ENCODE measurements at regions not wholly inside any gene's neighbourhood (a gene's known extent, or its start where the extent isn't known, plus 50 kb on each side); places are given as distances from the start of the nearest gene placed in this dataset.
A peak's percentile ranks its signal among the peaks of the same experiment; 100 is the strongest.
"Not testable (repeated sequence)": the region's sequence is repeated elsewhere in the genome, so short reads cannot be mapped to it uniquely, and the experiment has no call there.

DNA sequence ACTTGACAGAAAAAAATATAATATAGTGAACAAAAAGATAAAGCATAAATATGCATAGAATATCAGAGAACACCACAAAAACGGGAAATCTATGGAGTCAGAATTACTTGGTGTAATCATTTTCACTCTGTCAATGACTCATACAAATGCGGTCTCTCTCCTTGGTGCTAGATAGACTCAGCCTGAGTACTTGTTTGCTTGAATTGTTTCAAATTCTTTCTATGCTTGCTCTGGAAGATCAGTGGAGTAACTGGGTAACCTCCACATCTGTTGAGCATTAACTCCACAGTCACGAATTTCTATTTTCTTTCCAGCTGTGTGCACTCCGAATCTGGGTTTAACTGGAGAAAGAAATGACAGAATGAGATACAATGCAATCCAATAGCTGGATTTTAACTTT lies 760.4 kb downstream of the ZPLD1 start:
- no peak for DNase-seq

DNA sequence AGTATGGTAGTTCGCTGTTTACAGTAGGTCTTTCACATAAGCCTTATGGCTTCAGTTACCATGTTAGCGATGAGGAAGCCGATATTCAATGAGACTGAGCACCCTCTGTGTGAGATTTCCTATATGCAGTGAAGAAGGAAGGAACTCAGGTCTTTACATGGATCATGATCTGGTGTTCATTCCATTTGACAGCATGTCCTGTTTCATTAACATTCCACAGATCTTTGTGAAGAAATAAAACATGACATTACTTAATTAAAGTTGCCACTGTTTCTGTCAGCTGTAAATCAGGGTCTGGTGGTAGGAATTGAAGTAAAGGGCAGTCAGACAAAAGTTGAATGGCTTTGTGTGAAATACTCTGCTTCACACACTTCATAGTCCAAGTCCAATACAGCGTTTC lies 768.6 kb downstream of the ZPLD1 start:
- DNase-seq, result no peak

DNA sequence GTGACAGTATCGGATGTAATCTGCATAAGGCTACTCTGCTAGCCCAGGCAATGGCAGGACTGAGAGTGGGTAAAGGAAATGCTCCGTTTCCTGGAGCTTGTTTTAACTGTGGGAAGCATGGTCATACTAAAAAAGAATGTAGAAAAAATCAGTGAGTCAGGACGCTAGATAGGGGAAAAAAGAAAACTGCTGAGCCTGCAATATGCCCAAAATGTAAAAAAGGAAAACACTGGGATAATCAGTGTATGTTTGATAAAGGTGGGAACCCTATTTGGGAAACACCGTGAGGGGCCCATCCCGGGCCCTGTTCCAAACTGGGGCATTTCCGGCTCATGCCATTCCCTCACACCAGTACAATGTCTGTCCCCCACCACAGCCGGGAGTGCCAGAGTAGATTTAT lies 775.8 kb downstream of the ZPLD1 start:
- no peak for DNase-seq

DNA sequence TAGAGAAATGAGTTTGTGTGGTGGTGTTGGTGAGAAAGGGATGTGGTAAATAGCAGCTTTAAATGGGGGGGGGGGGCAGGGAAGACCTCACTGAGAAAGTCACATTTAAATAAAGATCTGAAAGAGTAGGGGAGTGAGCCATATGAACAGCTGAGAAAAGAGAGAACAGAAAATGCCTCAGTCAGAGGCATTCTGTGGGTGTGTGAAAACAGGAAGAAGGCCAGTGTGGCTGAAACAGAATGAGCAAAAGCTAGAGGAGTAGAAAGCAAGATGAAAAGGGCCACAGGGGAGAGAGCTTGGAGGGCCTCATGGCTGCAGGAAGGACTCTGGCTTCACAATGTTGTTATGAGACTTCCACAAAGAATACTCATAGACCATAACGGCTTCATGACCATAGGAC lies 783.3 kb downstream of the ZPLD1 start:
- DNase-seq, result no peak

DNA sequence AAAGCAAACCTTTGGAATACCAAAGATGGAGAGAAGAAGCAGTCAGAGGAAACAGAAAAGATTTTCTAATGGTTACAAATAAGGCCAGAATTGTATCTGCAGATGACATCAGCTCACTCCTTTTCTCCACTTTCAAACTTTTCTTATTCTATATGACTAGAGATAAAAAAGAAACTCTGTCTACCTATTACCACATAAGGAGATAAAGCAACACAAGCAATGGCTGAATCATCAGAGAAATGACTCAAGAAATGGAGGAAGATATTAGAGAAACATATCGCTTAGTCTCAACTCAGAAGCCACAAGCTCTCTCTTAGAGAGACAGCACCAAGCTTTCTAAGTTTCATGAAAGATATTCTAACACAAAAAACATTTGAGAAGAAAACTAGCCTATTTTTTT lies 784.0 kb downstream of the ZPLD1 start:
- no peak for DNase-seq

DNA sequence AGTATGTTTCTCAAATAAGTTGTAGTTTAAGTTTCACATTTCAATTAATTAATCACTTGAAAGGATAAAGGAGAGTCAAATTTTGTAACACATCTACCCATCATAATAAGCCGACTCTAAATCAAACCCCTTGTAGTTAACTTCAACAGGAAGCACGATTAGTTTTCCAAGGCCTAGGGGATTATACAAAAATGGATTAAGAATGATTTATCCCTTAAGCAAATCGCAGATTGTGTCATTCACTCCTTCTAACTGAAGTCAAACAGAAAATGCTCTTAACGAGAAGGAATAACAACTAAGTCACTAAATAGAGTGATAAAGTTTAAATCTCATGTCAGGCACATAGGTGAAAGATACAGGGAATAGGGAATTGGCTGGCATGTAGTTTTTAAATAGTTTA lies 792.8 kb downstream of the ZPLD1 start:
- no peak for DNase-seq

DNA sequence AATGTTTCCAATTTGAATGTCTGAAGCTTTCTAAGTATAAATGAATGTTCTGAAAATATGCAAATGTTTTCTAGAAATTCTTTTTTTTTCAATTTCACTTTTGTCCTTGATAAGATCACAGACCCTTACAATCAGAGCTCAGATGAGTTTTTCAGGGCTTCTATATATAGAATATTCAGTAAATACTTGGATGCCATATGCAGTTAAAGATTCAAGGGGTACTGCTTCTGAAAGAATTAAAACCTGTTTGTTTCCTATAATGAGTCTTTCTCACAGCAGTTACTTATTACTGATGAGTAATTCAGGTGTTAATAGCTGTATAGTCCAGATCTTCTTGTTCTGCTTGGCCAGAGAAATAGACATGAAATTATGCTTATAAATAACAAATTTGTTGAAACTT lies 812.6 kb downstream of the ZPLD1 start:
- no peak for DNase-seq

DNA sequence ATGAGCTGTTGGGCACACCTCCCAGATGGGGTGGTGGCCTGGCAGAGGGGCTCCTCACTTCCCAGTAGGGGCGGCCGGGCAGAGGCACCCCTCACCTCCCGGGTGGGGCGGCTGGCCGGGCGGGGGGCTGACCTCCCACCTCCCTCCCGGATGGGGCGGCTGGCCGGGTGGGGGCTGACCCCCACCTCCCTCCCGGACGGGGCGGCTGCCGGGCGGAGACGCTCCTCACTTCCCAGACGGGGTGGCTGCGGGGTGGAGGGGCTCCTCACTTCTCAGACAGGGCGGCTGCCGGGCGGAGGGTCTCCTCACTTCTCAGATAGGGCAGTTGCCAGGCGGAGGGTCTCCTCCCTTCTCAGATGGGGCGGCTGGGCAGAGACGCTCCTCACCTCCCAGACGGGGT lies 820.0 kb downstream of the ZPLD1 start:
- DNase-seq, result peak in 1 of 4 experiments; percentile 0

DNA sequence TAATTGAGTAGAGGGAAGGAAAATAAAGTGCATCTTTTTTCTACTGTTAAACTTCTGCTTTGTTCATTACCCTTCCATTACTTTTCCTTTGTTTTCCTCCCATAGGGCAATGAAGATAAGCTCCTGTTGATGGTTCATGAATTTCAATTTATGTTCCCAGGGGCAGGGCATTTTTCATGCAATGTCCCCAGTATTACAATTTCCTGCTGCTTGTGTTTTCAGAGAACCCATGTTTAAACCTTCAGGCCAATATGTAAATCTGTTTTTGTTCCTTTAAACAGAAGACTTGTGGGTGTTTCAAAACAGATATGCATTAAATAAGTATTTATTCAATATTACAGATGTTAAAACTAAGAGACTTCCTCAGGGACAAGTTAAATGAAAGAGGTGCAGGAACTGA lies 834.5 kb downstream of the ZPLD1 start:
- no peak for DNase-seq

DNA sequence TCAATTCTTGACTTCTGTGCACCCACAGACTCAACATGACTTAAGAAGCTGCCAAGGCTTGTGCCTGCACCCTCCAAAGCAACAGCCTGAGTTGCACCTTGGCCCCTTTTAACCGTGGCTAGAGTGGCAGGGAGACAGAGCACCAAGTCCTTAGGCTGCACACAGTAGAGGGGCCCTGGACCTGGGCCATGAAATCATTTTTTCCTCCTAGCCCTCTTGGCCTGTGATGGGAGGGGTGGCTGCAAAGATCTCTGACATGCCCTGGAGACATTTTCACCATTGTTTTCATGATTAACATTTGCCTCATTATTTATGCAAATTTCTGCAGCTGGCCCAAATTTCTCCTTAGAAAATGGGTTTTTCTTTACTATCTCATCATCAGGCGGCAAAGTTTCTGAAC lies 836.8 kb downstream of the ZPLD1 start:
- no peak for DNase-seq

DNA sequence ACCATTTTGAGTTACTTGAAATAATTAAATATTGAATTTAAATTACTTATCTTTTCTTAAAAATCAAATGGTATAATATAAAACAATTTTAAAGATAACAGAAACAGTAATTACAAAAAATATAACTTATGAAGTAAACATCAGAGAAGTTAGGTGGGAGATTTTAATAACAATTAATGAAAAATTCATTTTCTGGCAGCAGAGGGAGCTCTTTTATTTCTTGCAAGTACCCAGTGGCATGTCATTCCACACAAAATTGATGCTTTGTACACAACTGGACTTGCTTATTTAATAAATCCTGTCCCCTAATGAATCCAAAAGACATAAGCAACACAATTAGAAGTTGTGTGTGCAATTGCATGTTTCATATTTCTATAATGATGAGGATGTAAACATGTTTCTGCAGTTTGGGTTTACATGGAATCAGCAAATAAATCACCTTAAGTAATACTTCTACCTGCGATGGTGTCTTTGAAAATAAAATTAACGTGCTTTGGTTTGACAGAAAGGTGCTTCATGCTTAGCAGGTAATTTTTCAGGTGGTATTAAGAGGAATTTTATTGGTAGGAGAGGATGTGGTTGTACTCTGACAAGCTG lies 861.3 kb downstream of the ZPLD1 start:
- DNase-seq, result no peak

DNA sequence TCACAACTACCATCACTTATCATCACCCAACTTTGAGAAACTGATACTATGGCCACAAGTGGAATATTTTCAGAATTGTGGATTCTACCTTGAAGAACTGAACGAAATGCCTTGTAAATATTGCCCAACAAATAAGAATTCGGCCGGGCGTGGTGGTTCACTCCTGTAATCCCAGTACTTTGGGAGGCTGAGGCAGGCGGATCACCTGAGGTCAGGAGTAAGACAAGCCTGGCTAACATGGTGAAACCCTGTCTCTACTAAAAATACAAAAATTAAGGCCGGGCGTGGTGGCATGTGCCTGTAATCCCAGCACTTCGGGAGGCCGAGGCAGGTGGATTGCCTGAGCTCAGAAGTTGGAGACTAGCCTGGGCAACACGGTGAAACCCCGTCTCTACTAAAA lies 862.7 kb downstream of the ZPLD1 start:
- DNase-seq, result not testable (repeated sequence)

DNA sequence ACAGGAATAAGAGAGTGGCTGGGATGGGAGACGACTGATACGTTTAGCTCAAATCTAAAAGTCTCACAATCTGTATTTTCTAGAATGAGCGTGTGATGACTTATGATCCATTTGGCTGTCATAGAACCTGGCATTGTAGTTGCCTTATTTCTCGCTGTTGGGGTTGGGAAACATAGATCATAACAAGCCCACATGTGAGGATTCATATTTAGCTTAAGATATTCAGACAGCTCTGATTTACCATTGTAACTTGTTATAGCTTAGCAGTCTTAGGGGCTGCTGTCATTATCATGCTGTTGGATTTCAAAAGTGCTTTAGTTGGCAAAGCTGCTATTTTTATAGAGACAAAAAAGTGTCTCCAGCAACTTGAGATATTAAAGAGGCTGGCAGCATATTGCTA lies 871.3 kb downstream of the ZPLD1 start:
- no peak for DNase-seq

DNA sequence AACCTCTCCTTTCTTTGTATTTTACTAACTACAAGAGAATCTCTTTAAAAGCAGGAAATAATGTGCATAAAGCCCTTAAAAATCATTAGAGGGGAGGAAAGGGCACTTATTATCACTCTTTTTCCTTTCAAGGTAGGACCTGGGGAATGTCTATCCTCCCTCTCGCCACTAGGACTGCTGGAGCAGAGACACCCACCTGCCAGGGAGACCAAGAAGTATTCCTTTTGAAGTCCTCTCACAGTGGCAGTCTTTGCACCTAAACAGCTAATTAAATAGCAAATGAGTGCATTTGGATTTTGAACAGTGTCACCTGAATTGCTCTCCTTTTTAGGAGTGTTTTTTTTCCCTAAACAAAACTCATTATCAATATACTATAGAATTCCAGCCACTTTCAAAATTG lies 874.1 kb downstream of the ZPLD1 start:
- DNase-seq, result no peak

DNA sequence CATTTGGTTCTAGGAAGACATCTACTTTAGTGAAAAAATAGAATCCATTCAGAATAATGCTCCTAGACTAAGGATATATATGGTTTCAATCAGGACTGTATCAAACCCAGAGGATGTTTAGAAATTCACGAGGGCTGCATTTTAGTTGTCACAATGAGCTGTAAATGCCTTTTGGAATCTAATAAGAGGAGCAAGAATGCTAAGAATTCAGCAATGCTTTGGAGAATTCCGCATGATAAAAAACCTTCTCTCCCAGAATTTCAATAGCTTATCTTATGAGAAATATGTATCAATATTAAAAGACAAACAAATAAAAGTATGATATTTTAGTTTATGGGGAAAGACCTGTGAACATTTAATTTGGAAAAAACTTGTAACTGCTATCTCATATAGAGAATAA lies 885.1 kb downstream of the ZPLD1 start:
- no peak for DNase-seq

DNA sequence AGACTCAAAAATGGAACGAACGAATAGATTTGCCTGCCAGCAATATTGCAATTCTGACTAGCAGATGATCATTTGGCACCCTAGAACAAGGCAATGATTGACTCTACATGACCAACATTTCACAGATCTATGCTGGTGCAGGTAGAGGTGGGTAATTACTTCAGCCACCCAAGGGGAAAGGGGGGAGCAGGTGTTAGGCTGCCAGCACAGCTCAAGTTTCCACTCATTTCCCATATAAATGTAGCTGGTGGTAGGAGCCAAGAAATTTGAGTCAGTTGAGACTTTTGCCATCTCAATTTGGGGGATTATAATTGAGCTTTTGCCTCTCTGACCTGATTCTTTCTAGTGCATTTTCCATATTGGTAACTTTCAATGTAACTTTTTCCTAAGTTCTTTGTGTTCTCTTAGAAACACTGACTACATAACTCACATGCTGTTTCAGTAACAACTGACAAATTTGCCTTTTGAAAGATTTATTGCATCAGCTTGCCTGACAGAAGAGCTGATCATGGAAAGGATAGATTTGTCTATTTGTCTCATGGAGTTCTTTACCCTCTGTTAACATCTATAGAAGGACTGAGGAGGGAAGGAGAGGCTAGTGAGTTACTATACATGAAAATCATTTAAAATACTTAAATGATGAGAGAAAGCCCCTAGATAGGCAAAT lies 902.5 kb downstream of the ZPLD1 start:
- DNase-seq, result no peak

DNA sequence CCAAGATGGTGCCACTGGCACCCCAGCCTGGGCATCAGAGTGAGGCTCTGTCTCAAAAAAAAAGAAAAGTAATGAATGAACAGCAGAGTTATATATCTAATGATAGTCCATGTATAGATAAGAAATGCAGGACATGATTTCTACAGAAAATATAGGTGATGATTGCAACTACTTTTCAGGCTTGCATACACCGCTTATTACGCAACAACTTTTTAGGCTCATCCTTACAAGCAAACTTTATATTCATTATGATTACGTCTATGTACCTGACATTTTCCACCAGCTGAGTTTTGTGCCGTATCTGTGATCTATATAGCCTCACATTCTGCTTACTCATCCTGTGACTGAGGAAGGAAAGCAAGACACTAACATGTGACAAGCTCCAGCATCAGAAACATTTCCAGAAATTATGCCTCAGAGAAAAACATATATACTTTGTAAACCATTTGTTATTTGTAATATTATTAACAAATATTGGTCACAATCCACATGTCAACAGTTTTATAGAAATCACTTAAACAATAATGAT lies 906.3 kb downstream of the ZPLD1 start:
- DNase-seq, result no peak

DNA sequence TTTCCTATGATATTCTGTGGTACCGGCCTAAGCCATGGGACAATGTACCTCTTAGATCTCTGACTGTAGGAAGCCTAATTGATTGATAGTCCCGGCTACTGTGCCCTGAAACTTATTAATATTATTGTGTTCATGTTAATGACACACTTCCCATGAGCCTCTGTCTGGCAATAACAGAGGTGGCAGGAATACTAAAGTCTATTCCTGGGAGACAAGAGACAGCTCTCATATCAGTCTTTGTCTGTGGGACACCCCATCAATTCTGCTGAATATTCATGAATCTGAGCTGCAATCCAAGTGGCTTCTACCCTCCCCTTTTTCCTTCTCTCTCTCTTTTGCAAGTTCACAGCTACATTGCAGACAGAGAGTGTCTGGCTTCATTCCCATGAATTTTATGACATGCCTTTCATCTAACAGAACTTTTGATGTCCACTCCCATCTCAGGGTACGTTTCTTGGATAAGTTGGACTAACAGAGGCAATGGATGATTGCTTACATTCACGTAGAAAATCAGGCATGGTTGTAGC lies 907.5 kb downstream of the ZPLD1 start:
- DNase-seq, result no peak

DNA sequence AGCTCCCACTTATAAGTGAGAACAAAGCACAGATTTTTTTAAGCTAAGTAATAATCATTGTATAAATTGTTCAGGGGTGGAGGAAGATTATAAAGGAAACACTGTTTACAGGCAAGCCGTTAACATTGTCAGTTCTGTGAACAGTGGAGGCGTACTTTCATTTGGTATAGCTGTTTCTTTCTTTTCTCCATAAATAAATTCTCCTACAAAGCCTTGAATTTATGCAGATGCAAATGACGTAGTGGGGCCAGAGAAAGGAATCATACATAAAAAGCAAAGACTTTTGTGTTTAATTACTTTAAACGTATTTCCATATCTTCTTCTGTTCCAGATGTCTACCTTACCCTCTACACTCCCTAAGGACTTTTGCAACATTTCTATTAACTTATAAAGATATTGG lies 914.9 kb downstream of the ZPLD1 start:
- no peak for DNase-seq

DNA sequence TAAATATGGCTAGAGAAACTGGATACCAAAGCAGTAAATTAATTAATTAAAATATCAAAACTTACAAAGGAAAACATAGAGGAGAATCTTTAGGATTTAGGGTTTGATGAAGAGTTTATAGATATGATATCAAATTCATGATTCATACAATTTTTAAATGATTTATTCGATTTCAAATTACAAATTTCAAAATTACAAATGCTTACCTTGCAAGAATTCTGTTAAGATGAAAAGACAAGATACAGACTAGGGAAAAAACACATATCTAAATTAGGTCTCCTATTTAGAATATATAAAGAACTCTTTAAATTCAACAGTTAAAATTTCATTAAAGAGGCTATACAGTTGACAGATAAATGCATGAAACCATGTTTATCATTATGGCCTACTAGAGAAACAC lies 930.7 kb downstream of the ZPLD1 start:
- no peak for DNase-seq

DNA sequence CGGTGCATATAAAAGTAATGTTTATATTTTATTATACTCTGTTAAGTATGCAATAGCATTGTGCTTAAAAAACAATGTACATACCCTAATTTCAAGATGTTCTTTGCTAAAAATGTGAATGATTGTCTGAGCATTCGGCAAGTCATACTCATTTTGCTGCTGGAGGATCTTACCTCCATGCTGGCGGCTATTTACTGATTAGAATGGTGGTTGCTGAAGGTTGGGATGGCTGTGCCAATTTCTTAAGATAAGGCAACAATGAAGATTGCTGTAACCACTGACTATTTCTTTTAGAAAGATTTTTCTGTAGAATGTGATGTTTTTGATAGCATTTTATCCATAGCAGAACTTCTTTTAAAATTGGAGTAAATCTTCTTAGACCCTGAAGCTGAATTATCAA lies 932.7 kb downstream of the ZPLD1 start:
- no peak for DNase-seq

DNA sequence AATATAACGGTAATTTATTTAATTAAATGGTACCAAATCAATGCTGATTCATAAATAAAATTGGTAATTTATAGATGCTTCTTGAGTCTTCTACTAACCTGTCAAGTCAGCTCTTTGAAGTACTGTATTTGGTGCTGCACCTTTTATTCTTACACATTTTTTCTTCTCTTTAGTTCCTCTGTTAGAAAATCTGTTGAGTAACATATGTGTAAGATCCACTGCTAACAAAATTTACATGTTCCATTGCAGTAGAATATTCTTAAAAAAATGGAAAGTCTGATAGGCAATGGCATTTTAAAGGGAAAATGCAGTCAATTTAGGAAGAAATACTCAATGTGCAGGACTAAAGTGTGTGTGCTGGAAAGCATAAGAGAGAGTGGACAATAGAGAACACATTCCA lies 936.6 kb downstream of the ZPLD1 start:
- DNase-seq, result no peak

DNA sequence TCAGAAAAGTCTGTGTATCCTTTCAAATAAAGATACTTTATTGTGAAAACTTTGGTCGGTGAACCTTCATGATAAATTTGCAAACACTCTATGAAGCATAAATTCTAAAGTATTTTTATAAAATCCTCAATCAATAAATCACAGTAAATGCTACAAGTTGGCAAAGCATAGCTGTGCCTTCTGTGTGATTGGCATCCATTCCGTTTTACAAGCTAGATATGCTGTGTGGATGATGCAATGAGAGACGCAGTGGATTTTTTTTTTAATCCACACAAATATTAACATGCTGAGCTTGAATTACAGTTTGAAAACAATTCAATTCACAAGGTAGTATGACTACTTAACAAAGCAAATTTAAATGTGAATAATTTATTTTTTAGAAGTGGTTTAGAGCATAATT lies 937.2 kb downstream of the ZPLD1 start:
- DNase-seq, result no peak

DNA sequence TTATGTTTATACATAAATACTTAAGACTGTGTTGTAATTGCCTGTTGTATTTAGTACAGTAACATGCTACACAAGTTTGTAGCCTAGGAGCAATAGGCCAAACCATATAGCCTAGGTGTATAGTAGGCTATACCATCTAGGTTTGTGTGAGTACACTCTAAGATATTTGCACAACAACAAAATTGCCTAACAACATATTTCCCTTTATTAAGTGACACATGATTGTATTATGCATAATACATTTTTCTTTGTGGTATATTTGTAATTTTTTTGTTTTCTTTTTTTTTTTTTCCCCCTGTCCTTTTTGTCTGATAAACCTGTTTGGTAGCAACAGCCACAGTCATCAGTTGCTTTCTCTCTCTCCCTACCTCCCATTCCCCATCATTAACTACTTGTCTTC lies 945.6 kb downstream of the ZPLD1 start:
- no peak for DNase-seq
